Putamen (tissue), 1 donor: ENCODE measurements at regions not wholly inside any gene's neighbourhood (a gene's known extent, or its start where the extent isn't known, plus 50 kb on each side); places are given as distances from the start of the nearest gene placed in this dataset.
"Not testable (repeated sequence)": the region's sequence is repeated elsewhere in the genome, so short reads cannot be mapped to it uniquely, and the experiment has no call there.

Experiments used
- DNase-seq: peaks from one replicate; pipeline ENCODE4 v3.0.0-alpha.2; 2016; ENCODE audit warnings: low spot score

DNA sequence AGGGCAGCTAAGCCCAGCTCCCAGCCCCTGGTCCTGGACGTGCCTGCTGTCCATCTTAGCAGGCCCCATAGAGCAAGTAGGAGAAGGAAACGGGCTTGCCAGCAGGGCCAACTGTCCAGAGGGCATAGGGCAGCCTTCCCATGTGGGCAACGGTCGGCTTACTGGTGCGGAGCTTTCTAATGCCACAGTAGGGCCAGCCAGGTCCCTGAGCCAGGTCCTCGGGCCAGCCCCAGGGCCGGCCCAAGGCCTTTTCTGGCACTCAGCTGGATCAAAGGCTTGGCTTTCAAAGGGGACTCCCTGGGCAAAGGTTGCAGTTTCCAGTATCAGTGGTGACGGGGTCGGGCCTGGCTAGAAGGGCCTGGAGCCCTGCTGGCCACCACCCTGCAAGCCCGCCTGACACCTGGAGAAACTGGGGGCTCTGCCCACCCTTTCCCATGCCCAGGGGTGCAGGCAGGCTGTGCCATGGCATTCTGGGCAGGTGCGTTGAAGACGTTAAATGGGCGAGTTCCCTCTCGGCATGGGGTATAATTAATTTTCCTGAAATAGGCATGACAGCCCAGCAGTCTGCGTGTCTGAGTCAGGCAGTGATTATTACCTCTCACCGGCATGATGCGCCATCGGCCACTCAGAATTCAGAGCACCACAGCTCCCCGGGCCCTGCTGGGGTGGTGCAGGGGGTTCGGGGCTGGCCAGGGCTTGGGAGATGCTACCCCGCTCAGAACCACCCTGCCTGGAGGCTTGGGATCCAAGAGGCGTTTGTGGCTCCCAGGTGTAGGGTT lies 4387.3 kb upstream of the TPTE start:
- DNase-seq, result not testable (repeated sequence)

DNA sequence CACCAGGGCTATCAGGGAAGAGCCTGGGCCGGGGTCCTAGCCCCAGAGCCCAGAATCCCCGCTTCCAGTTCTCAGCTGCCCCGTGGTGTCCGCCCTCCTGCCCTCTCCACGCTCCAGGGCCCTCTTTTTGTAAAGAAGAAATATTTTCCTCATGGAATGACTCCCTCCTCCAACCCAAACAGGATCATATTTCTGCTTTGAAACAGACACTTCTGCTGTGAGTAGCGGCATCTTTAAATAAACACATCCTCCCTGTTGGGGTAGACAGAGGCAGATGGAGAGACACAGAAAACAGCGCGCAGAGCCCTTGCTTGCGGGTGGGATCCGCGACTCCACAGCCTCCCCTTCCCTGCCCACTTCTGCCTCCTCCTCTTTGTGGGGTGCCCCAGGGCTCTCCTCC lies 4384.7 kb upstream of the TPTE start:
- DNase-seq, result not testable (repeated sequence)

DNA sequence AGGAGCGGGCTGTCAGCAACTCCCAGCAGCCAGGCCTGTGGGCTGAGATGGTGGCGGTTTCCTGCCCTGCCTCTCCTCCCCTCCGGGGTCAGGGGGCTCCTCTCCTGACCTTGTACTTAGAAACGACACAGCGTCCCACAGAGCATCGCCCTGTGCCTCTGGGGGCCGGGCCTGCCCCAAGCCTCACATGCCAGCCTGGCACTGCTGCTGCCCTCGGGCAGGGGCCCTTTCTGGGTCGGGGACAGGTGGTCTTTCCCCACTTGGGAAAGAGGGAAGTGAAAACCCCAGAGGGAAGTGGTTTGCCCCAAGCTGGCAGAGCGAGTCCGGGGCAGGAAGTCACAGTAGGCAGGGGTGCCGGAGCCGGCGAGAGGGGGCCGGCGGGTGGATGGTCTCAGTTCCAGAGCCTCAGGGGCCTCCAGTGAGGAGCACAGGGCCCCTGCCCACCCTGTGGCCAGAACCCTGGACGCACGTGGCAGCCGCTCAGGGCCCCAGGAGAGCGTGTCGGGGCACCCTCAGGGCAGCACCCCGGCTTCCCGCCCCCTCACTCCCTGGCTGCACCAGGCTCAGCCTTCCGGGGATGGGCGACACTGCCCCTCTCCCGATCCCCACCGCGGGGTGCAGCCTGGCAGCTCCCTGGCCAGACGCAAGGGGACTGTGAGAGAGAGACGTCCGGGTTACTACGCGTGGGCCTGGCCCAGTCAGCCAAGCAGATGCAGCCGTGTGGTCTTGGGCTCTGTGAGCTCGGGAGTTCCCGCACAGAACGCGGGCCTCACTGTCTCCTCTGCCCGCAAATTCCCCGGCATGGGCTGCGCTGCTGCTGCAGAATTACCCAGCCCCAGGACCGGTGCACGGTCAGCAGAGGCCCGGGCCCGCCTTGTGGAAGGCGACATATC lies 4382.9 kb upstream of the TPTE start:
- DNase-seq, result not testable (repeated sequence)

DNA sequence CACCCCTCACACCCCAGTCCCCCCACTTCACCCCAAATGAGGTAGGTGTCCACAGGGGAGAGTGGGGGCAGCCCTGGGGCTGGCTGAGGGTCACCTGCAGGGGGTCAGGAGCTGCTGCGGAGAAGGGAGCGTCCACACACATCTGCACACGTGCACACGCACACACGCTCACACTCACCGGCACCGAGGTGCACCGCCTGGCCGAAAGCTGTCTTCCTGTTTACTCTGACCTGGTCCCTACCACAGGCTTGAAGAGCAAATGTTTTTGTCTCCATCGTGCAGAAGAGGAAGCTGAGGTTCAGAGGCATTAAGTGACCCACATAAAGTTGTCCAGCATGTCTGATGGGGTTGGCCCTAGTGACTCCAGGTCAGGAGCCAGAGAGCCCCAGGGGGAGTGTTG lies 4382.1 kb upstream of the TPTE start:
- DNase-seq, result not testable (repeated sequence)

DNA sequence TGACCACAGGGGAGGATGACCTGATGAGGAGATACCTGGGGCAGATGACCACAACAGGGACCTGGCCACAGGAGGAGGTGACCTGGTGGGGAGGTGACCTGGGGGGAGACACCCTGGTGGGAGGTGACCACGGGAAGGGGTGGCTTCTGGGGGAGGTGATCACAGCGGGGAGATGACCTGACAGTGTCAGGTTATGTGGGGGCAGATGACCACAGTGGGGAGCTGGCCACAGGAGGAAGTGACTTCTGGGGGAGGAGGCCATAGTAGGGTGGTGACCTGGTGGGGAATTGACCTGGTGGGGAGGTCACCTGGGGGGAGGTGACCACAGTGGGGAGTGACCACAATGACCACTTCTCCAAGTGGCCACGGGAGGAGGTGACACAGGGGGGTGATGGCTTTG lies 4381.5 kb upstream of the TPTE start:
- not testable (repeated sequence) for DNase-seq

DNA sequence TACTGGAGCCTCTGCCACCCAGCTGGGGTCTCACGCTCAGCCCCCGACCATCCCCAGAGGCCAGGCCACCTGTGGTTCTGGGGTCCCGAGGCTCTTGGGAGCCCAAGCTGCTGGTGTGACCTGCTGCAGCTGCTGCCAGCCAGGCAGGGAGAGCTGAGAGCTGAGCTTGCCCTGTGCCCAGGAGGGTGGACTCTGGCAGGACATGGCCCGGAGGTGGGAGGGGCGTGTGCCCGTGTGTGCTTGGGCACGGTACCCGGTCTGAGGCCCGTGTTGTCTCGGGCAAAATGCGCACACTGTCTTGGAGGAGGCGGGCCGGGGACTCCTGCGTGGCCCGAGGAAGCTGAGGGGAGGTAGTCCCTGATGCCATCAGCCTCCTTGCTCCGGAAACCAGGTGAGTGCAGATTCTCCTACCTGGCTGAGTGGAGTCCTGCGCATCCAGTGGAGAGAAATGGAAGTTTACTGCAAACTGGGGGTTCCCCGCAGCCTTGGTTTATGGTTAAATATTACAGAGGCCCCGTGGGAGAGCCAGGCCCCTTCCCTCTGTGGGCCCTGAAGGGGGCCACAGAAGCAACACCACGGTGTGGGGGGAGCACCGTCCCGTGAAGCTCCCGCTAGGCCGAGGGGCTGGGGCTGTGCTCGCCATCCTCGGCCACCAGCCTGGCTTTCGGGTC lies 4380.8 kb upstream of the TPTE start:
- DNase-seq, result not testable (repeated sequence)

DNA sequence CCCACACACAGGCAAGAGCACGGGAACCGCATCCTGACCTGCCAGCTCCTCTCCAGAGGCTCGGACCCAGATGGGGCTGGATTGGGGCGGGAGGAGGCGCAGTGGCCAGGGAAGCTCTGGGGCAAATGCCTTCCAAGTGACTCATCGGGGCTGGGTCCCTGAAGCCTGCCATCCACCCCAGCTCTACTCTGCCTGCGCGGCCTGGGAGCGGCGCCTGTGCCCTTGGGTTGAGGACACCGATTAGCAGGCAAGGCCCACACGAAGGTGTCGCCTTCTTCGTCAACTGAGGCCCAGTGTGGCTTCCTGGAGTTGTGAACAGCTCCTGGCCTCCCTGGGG lies 4380.3 kb upstream of the TPTE start:
- not testable (repeated sequence) for DNase-seq

DNA sequence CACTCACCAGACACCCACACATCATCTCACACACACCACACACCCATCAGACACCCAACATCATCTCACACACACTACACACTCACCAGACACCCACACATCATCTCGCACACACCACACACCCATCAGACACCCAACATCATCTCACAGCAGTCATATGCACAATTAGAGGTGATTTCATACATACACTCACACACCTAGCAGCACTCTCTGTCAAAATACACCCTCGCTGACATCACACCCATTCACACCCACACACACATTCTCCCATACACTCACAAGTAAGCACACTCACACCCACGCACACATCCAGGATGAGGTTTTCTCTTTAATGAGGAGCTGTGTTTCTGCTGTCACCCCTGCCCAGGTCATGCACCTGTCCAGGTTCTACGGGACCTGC lies 4368.2 kb upstream of the TPTE start:
- DNase-seq, result not testable (repeated sequence)

DNA sequence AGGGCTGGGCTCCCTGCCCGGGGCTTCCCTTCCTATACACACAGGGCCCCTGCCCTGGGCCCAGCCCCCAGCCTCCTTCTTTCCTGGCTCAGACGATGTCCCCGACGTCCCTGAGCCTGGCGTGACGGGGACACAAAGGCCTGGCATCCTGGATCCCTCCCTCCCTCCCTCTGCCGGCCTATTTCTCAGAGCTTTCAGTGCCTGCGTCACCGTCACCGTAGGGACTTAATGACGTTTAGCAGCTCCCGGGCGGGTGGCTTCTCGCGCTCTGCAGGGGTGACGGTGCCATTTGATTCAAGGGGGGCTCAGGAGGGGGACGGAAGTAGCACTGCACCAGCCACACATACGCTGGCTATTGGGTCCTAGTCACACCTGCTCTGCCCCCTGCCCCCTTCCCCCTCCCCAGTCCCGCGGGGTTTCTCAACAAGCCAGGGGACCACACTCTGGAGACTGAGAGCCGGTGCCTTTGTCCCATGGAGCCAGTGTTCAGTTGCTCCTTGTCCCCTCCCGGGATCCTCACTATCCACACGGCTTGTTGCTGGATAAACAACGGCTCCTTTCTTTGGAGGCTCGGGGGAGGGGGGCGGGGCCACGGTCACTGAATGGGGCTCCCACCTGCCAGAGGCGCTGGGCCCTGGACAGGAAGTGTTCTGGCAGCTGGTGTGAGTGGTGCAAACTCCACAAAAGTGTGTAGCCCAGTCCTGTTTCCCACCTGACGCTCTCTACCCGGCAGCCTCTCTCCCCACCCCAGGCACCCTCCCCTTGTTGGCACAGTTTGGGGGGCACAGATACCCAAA lies 4366.7 kb upstream of the TPTE start:
- DNase-seq, result not testable (repeated sequence)

DNA sequence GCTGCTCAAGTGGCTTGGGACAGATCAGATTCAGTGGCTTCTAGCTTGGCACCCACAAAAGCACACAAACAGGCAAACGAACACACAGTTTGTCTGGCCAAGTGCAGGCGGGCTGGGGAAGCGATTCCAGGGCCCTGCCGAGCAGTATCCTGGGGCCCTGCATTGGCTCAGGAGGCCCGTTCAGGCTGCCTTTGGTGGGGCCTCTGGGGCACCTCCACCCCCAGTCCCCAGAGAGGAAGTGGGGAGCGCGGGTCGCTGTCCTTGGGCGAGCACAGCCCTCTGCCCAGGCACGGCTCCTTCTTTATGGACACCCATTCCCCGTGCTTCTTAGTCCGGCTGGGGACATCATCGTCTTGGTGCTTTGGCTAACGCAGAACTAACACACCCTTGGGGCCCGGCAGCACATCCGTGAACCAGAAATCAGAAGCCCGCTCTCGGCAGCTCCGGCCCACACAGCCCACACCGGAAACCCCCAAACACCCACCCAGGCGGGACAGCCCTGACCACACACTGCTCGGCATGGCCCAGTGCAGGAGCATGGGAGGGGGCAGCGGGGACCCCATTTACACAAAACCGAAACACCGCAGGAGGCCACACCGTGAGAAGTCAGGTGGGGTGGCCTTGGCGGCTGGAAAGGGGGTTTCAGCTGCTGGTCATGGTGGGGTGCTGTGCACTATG lies 4364.5 kb upstream of the TPTE start:
- not testable (repeated sequence) for DNase-seq

DNA sequence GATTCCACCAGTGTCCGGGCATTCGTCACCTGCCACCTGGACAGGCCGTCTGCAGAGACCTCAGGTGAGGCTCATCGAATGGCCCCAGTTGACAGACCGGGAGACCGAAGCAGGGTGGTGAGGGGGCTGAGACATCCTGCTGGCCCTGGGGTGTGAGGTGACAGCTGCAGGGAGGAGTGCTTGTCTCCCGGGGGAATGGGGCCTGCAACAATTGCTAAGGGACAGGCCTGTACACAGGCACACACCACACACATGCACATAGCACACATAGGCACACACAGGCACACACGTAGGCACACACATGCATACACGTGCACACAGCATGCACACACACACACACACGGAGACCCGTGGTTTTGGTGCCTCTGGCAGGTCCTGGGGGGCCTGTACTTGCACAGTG lies 4363.9 kb upstream of the TPTE start:
- DNase-seq, result not testable (repeated sequence)

DNA sequence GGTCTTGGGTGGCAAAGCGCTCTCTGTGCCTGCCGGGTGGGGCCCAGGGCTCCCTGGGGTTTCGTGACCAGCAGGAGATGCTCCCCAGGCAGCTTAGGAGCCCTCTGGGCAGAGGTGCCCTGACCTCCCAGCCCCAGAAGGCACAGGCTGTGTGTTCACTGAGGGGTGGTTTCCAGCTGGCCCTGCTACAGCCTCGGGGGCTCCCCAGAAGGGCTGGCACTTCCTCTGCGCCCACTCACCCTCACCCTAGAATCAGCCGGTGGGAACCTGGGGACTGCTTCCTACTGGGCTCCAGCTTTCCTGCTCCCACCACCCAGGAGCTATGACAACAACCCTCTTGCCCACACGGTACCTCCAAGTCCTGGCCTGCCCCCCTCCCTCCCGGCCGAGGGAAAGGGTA lies 4363.2 kb upstream of the TPTE start:
- not testable (repeated sequence) for DNase-seq
